Body of pancreas (tissue), 4 donors: ENCODE measurements at regions not wholly inside any gene's neighbourhood (a gene's known extent, or its start where the extent isn't known, plus 50 kb on each side); places are given as distances from the start of the nearest gene placed in this dataset.

ENCODE experiments used
- CTCF ChIP-seq, 7 experiments: fragments of 450-650 bp in 4 of 7; fragments of 200-600 bp in 3 of 7; sonication (generic) in 3 of 7; IDR thresholded peaks; one replicate each; pipeline ENCODE4 v1.5.1; 2016 to 2019; ENCODE audit warnings: antibody characterized with exemption in 7 of 7
- POLR2A ChIP-seq, 3 donors: fragments of 450-650 bp; IDR thresholded peaks; one replicate each; pipeline ENCODE4 v1.6.1; 2016; ENCODE audit warnings: antibody characterized with exemption in 3 of 3, mild to moderate bottlenecking in 2 of 3

GRCh38 chr16:80915079-80915450, 91.6 kb downstream of the CMC2 start:
- TF ChIP-seq CTCF (IDR thresholded peaks at IDR 0.05) (no peak), POLR2A (IDR thresholded peaks at IDR 0.05) (no peak)
